Endothelial cell (in vitro differentiated cells): ENCODE measurements at regions not wholly inside any gene's neighbourhood (a gene's known extent, or its start where the extent isn't known, plus 50 kb on each side); places are given as distances from the start of the nearest gene placed in this dataset.
A peak's percentile ranks its signal among the peaks of the same experiment; 100 is the strongest.

ENCODE experiments used
- DNase-seq: peaks from one replicate; pipeline ENCODE4 v3.0.0; 2021; ENCODE audit warnings: low spot score
- H3K27ac Mint-ChIP-seq: one replicate; pipeline ENCODE4 v1.8.0; 2021; ENCODE audit warnings: mixed read lengths, inconsistent platforms; ENCODE audit not compliant: unreplicated experiment
- H3K27me3 Mint-ChIP-seq: one replicate; pipeline ENCODE4 v1.8.0; 2021; ENCODE audit warnings: mild to moderate bottlenecking, moderate library complexity, mixed read lengths, inconsistent platforms; ENCODE audit not compliant: unreplicated experiment
- H3K36me3 Mint-ChIP-seq: one replicate; pipeline ENCODE4 v1.8.0; 2021; ENCODE audit warnings: mild to moderate bottlenecking, low read depth, mixed read lengths, inconsistent platforms; ENCODE audit not compliant: unreplicated experiment
- H3K4me1 Mint-ChIP-seq: one replicate; pipeline ENCODE4 v1.8.0; 2021; ENCODE audit warnings: mild to moderate bottlenecking, mixed read lengths, inconsistent platforms; ENCODE audit not compliant: unreplicated experiment
- H3K4me3 Mint-ChIP-seq: one replicate; pipeline ENCODE4 v1.8.0; 2021; ENCODE audit warnings: mild to moderate bottlenecking, mixed read lengths, inconsistent platforms; ENCODE audit not compliant: unreplicated experiment
- H3K9me3 Mint-ChIP-seq: one replicate; pipeline ENCODE4 v1.8.0; 2021; ENCODE audit warnings: mixed read lengths, inconsistent platforms; ENCODE audit not compliant: unreplicated experiment
- CTCF ChIP-seq: fragments of 200-600 bp; sonication (generic); IDR thresholded peaks from one replicate; pipeline ENCODE4 v1.5.0; 2021; ENCODE audit warnings: antibody characterized with exemption; ENCODE audit not compliant: unreplicated experiment

GRCh38 chr15:77541421-77542181 lies 91.1 kb downstream of the LINGO1 start:
- H3K27ac Mint-ChIP-seq, result no peak overlapping the region

GRCh38 chr15:77540312-77541060 lies 92.2 kb downstream of the LINGO1 start:
- Mint-ChIP-seq H3K27ac (no peak overlapping the region), H3K4me1 (peaks cover 36% of the 10 kb centered on the region)
- no peak for TF ChIP-seq CTCF

More at GRCh38 chr15:77541421-77542181, 91.1 kb downstream of the LINGO1 start:
- H3K4me1 Mint-ChIP-seq, result peaks cover 41% of the 10 kb centered on the region
- no peak overlapping the region for H3K4me3 Mint-ChIP-seq
- TF ChIP-seq CTCF, result no peak
- H3K36me3 Mint-ChIP-seq, result no peaks in the 10 kb centered on the region
- H3K27me3 Mint-ChIP-seq, result peaks cover 7% of the 10 kb centered on the region
- no peaks in the 10 kb centered on the region for H3K9me3 Mint-ChIP-seq
- DNase-seq, result no peak

GRCh38 chr15:77538793-77539497 lies 93.8 kb downstream of the LINGO1 start:
- no peak for TF ChIP-seq CTCF
- H3K36me3 Mint-ChIP-seq, result no peaks in the 10 kb centered on the region
- H3K4me1 Mint-ChIP-seq, result peaks cover 32% of the 10 kb centered on the region
- no peak overlapping the region for H3K27ac Mint-ChIP-seq
- H3K4me3 Mint-ChIP-seq, result peak overlapping the region; percentile 72
- no peak for DNase-seq
- H3K27me3 Mint-ChIP-seq, result peaks cover 8% of the 10 kb centered on the region
- H3K9me3 Mint-ChIP-seq, result no peaks in the 10 kb centered on the region

More at GRCh38 chr15:77540312-77541060, 92.2 kb downstream of the LINGO1 start:
- peaks cover 8% of the 10 kb centered on the region for H3K27me3 Mint-ChIP-seq
- no peaks in the 10 kb centered on the region for H3K9me3 Mint-ChIP-seq
- H3K36me3 Mint-ChIP-seq, result no peaks in the 10 kb centered on the region
- DNase-seq, result no peak
- H3K4me3 Mint-ChIP-seq, result no peak overlapping the region

- Mint-ChIP-seq H3K36me3 (no peaks in the 10 kb centered on the region), H3K4me1 (peaks cover 33% of the 10 kb centered on the region), H3K27me3 (peaks cover 8% of the 10 kb centered on the region), H3K27ac (no peak overlapping the region), H3K9me3 (no peaks in the 10 kb centered on the region), H3K4me3 (no peak overlapping the region)
- DNase-seq, result no peak
- no peak for TF ChIP-seq CTCF
Measured at GRCh38 chr15:77538027-77538451, 94.7 kb downstream of the LINGO1 start.
